Stimulated activated CD4-positive, alpha-beta T cell treated with anti-CD3 and anti-CD28 coated beads, Interleukin-2, amount 100 ng/mL, for 24 hours (primary cell): ENCODE measurements at regions not wholly inside any gene's neighbourhood (a gene's known extent, or its start where the extent isn't known, plus 50 kb on each side); places are given as distances from the start of the nearest gene placed in this dataset.
"Not testable (repeated sequence)": the region's sequence is repeated elsewhere in the genome, so short reads cannot be mapped to it uniquely, and the experiment has no call there.

Experiments used
- DNase-seq, 2 donors: peaks; one replicate each; pipeline ENCODE4 v3.0.0-alpha.2; 2020

GRCh38 chr4:187714957-187715356 lies 280.6 kb upstream of the ZFP42 start:
- DNase-seq = no peak

GRCh38 chr4:187715466-187715865 lies 280.1 kb upstream of the ZFP42 start:
- DNase-seq = no peak

- DNase-seq = no peak
These were observed 271.1 kb upstream of the ZFP42 start for GRCh38 chr4:187724456-187724855.

- DNase-seq = no peak
These were observed 269.1 kb upstream of the ZFP42 start for GRCh38 chr4:187726485-187726884.

GRCh38 chr4:187732524-187732923 lies 263.0 kb upstream of the ZFP42 start:
- no peak for DNase-seq

GRCh38 chr4:187739771-187740170 lies 255.8 kb upstream of the ZFP42 start:
- no peak for DNase-seq

GRCh38 chr4:187744911-187745310 lies 250.7 kb upstream of the ZFP42 start:
- DNase-seq = no peak

- DNase-seq = not testable (repeated sequence)
These were observed 244.9 kb upstream of the ZFP42 start for GRCh38 chr4:187750652-187751051.

GRCh38 chr4:187767158-187767557 lies 228.4 kb upstream of the ZFP42 start:
- no peak for DNase-seq

- no peak for DNase-seq
These were observed 227.9 kb upstream of the ZFP42 start for GRCh38 chr4:187767687-187768086.

- no peak for DNase-seq
These were observed 225.2 kb upstream of the ZFP42 start for GRCh38 chr4:187770345-187770744.

- DNase-seq = no peak
These were observed 217.6 kb upstream of the ZFP42 start for GRCh38 chr4:187777954-187778353.

- DNase-seq = no peak
These were observed 215.5 kb upstream of the ZFP42 start for GRCh38 chr4:187780070-187780469.

- no peak for DNase-seq
These were observed 213.2 kb upstream of the ZFP42 start for GRCh38 chr4:187782286-187782824.

GRCh38 chr4:187786190-187786589 lies 209.4 kb upstream of the ZFP42 start:
- no peak for DNase-seq

- DNase-seq = no peak
These were observed 206.5 kb upstream of the ZFP42 start for GRCh38 chr4:187789078-187789477.

GRCh38 chr4:187795737-187796136 lies 199.8 kb upstream of the ZFP42 start:
- no peak for DNase-seq

- no peak for DNase-seq
These were observed 197.2 kb upstream of the ZFP42 start for GRCh38 chr4:187798385-187798784.

- no peak for DNase-seq
These were observed 195.8 kb upstream of the ZFP42 start for GRCh38 chr4:187799735-187800134.

GRCh38 chr4:187811591-187811990 lies 184.0 kb upstream of the ZFP42 start:
- no peak for DNase-seq

- DNase-seq = peak in 1 of 2 donors; percentile 3
These were observed 180.7 kb upstream of the ZFP42 start for GRCh38 chr4:187814737-187815465.

GRCh38 chr4:187826725-187827124 lies 168.8 kb upstream of the ZFP42 start:
- no peak for DNase-seq

- DNase-seq = no peak
These were observed 167.9 kb upstream of the ZFP42 start for GRCh38 chr4:187827631-187828030.

- DNase-seq = no peak
These were observed 155.8 kb upstream of the ZFP42 start for GRCh38 chr4:187839765-187840164.

GRCh38 chr4:187840814-187841213 lies 154.8 kb upstream of the ZFP42 start:
- no peak for DNase-seq
